ENCODE measurements at regions not wholly inside any gene's neighbourhood (a gene's known extent, or its start where the extent isn't known, plus 50 kb on each side); places are given as distances from the start of the nearest gene placed in this dataset.

- TF ChIP-seq, protein P1, sequence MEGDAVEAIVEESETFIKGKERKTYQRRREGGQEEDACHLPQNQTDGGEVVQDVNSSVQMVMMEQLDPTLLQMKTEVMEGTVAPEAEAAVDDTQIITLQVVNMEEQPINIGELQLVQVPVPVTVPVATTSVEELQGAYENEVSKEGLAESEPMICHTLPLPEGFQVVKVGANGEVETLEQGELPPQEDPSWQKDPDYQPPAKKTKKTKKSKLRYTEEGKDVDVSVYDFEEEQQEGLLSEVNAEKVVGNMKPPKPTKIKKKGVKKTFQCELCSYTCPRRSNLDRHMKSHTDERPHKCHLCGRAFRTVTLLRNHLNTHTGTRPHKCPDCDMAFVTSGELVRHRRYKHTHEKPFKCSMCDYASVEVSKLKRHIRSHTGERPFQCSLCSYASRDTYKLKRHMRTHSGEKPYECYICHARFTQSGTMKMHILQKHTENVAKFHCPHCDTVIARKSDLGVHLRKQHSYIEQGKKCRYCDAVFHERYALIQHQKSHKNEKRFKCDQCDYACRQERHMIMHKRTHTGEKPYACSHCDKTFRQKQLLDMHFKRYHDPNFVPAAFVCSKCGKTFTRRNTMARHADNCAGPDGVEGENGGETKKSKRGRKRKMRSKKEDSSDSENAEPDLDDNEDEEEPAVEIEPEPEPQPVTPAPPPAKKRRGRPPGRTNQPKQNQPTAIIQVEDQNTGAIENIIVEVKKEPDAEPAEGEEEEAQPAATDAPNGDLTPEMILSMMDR (IDR thresholded peaks at IDR 0.05): no peak
- TF ChIP-seq, protein P2, sequence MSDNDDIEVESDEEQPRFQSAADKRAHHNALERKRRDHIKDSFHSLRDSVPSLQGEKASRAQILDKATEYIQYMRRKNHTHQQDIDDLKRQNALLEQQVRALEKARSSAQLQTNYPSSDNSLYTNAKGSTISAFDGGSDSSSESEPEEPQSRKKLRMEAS (IDR thresholded peaks at IDR 0.05): no peak
- TF ChIP-seq ZSCAN20 (CRISPR knock-in tag; IDR thresholded peaks at IDR 0.05): no peak
- no peak for TF ChIP-seq CEBPB (IDR thresholded peaks at IDR 0.05)
- TF ChIP-seq, protein P3, sequence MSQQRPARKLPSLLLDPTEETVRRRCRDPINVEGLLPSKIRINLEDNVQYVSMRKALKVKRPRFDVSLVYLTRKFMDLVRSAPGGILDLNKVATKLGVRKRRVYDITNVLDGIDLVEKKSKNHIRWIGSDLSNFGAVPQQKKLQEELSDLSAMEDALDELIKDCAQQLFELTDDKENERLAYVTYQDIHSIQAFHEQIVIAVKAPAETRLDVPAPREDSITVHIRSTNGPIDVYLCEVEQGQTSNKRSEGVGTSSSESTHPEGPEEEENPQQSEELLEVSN (IDR thresholded peaks at IDR 0.05; ENCODE audit: borderline replicate concordance, low read depth): no peak
- no peak for TF ChIP-seq BHLHE40 (IDR thresholded peaks at IDR 0.05; ENCODE audit: low read depth, low read length)
- TF ChIP-seq POLR2A (IDR thresholded peaks at IDR 0.05; ENCODE audit: low read length): no peak
- no peak for TF ChIP-seq RCOR1 (IDR thresholded peaks at IDR 0.05; ENCODE audit: low read depth, low read length)
These were observed 77.3 kb upstream of the ADRA1D start for GRCh38 chr20:4326195-4327065.

Measured in A549 (cell line).